HFFc6 (cell line): ENCODE measurements at regions not wholly inside any gene's neighbourhood (a gene's known extent, or its start where the extent isn't known, plus 50 kb on each side); places are given as distances from the start of the nearest gene placed in this dataset.

Experiments
- DNase-seq: peaks from one replicate; pipeline ENCODE4 v3.0.0-alpha.2; 2018
- H3K27ac Mint-ChIP-seq: 2 replicates; pipeline ENCODE4 v1.8.0; 2020; ENCODE audit warnings: mild to moderate bottlenecking, mixed read lengths
- H3K27me3 Mint-ChIP-seq: 2 replicates; pipeline ENCODE4 v1.8.0; 2021; ENCODE audit warnings: mild to moderate bottlenecking, moderate library complexity, mixed read lengths; ENCODE audit not compliant: insufficient read depth
- H3K36me3 Mint-ChIP-seq: 2 replicates; pipeline ENCODE4 v1.8.0; 2021; ENCODE audit warnings: low read depth, mixed read lengths
- H3K4me1 Mint-ChIP-seq: 2 replicates; pipeline ENCODE4 v1.8.0; 2020; ENCODE audit warnings: low read depth, mixed read lengths
- H3K4me3 Mint-ChIP-seq: 2 replicates; pipeline ENCODE4 v1.8.0; 2020; ENCODE audit warnings: mild to moderate bottlenecking, moderate library complexity, mixed read lengths
- H3K9me3 Mint-ChIP-seq: 2 replicates; pipeline ENCODE4 v1.8.0; 2020; ENCODE audit warnings: mild to moderate bottlenecking, mixed read lengths
- CTCF ChIP-seq: fragments of 200-600 bp; sonication (generic); IDR thresholded peaks from 2 replicates; pipeline ENCODE4 v1.5.0; 2021; ENCODE audit warnings: antibody characterized with exemption, mild to moderate bottlenecking

- Mint-ChIP-seq H3K4me1 (no peaks in the 10 kb centered on the region), H3K9me3 (peaks cover 9% of the 10 kb centered on the region; the same call in 1 of the 2 replicates), H3K27ac (no peak overlapping the region), H3K27me3 (no peaks in the 10 kb centered on the region), H3K36me3 (no peaks in the 10 kb centered on the region), H3K4me3 (no peak overlapping the region)
- DNase-seq, result no peak
- no peak for TF ChIP-seq CTCF
Measured at GRCh38 chr3:88403319-88403718, 253.6 kb downstream of the C3orf38 start.

GRCh38 chr3:88408097-88408496 lies 258.3 kb downstream of the C3orf38 start:
- no peak for TF ChIP-seq CTCF
- Mint-ChIP-seq H3K4me1 (no peaks in the 10 kb centered on the region), H3K36me3 (no peaks in the 10 kb centered on the region), H3K27me3 (no peaks in the 10 kb centered on the region), H3K9me3 (peaks cover 2% of the 10 kb centered on the region; the same call in 1 of the 2 replicates), H3K4me3 (no peak overlapping the region), H3K27ac (no peak overlapping the region)
- DNase-seq, result no peak

GRCh38 chr3:88408935-88409334 lies 259.2 kb downstream of the C3orf38 start:
- Mint-ChIP-seq H3K9me3 (peaks cover 6% of the 10 kb centered on the region; the same call in 1 of the 2 replicates), H3K27me3 (no peaks in the 10 kb centered on the region), H3K4me3 (no peak overlapping the region), H3K27ac (no peak overlapping the region), H3K4me1 (no peaks in the 10 kb centered on the region), H3K36me3 (no peaks in the 10 kb centered on the region)
- no peak for DNase-seq
- no peak for TF ChIP-seq CTCF

- H3K27ac Mint-ChIP-seq, result no peak overlapping the region
- H3K27me3 Mint-ChIP-seq, result no peaks in the 10 kb centered on the region
- H3K4me3 Mint-ChIP-seq, result no peak overlapping the region
- DNase-seq, result no peak
- TF ChIP-seq CTCF, result no peak
- peaks cover 13% of the 10 kb centered on the region for H3K9me3 Mint-ChIP-seq
- no peaks in the 10 kb centered on the region for H3K36me3 Mint-ChIP-seq
- no peaks in the 10 kb centered on the region for H3K4me1 Mint-ChIP-seq
Measured at GRCh38 chr3:88410259-88410658, 260.5 kb downstream of the C3orf38 start.

- H3K27ac Mint-ChIP-seq, result no peak overlapping the region
- H3K4me3 Mint-ChIP-seq, result no peak overlapping the region
- H3K4me1 Mint-ChIP-seq, result no peaks in the 10 kb centered on the region
- DNase-seq, result no peak
- peaks cover 16% of the 10 kb centered on the region for H3K9me3 Mint-ChIP-seq
- TF ChIP-seq CTCF, result no peak
- no peaks in the 10 kb centered on the region for H3K27me3 Mint-ChIP-seq
- no peaks in the 10 kb centered on the region for H3K36me3 Mint-ChIP-seq
Measured at GRCh38 chr3:88412346-88412745, 262.6 kb downstream of the C3orf38 start.

GRCh38 chr3:88416436-88416835 lies 266.7 kb downstream of the C3orf38 start:
- no peaks in the 10 kb centered on the region for H3K36me3 Mint-ChIP-seq
- peaks cover 16% of the 10 kb centered on the region for H3K9me3 Mint-ChIP-seq
- H3K4me3 Mint-ChIP-seq, result no peak overlapping the region
- H3K4me1 Mint-ChIP-seq, result no peaks in the 10 kb centered on the region
- H3K27me3 Mint-ChIP-seq, result no peaks in the 10 kb centered on the region; the same call in 1 of the 2 replicates
- TF ChIP-seq CTCF, result no peak
- no peak overlapping the region for H3K27ac Mint-ChIP-seq
- DNase-seq, result no peak
